Activated naive CD4-positive, alpha-beta T cell treated with anti-CD3 and anti-CD28 coated beads for 36 hours (primary cell): ENCODE measurements at regions not wholly inside any gene's neighbourhood (a gene's known extent, or its start where the extent isn't known, plus 50 kb on each side); places are given as distances from the start of the nearest gene placed in this dataset.

Experiments
- CTCF ChIA-PET: fragments of 350-600 bp; sonication (Branson Sonifier 250); formaldehyde crosslinking; loops from one replicate; lab custom pipeline; 2021; ENCODE audit warnings: antibody characterized with exemption; lab: Charles Lee
- DNase-seq: peaks from one replicate; pipeline ENCODE4 v3.0.0-alpha.2; 2020
- H3K27ac Mint-ChIP-seq: one replicate; pipeline ENCODE4 v1.8.0; 2021; ENCODE audit warnings: mild to moderate bottlenecking, mixed read lengths
- H3K27me3 Mint-ChIP-seq: one replicate; pipeline ENCODE4 v1.8.0; 2021; ENCODE audit warnings: low read depth, mixed read lengths
- H3K36me3 Mint-ChIP-seq: one replicate; pipeline ENCODE4 v1.8.0; 2021; ENCODE audit warnings: low read depth, mixed read lengths
- H3K4me1 Mint-ChIP-seq: one replicate; pipeline ENCODE4 v1.8.0; 2021; ENCODE audit warnings: low read depth, mixed read lengths
- H3K4me3 Mint-ChIP-seq: one replicate; pipeline ENCODE4 v1.8.0; 2021; ENCODE audit warnings: mild to moderate bottlenecking, moderate library complexity, mixed read lengths
- H3K9me3 Mint-ChIP-seq: one replicate; pipeline ENCODE4 v1.8.0; 2021; ENCODE audit warnings: mixed read lengths
- intact Hi-C: fragments of 100-400 bp; cut with micrococcal nuclease; formaldehyde crosslinking; loops from one replicate; pipeline ENCODE4 v1.15.1; 2023

- Mint-ChIP-seq H3K27ac (no peak overlapping the region), H3K9me3 (no peaks in the 10 kb centered on the region), H3K4me3 (no peak overlapping the region), H3K36me3 (no peaks in the 10 kb centered on the region), H3K27me3 (no peaks in the 10 kb centered on the region), H3K4me1 (no peaks in the 10 kb centered on the region)
- intact Hi-C loops = loop anchor here (5.0 kb wide), 1 partner anchor 1970 kb away; no protein-coding TSS in a partner anchor
- no peak for DNase-seq
- CTCF ChIA-PET = no interaction called here
Observed at GRCh38 chr12:74317741-74318140, 219.9 kb upstream of the ATXN7L3B start.

GRCh38 chr12:74319886-74320285 lies 217.7 kb upstream of the ATXN7L3B start:
- CTCF ChIA-PET = no interaction called here
- intact Hi-C loops = loop anchor here (5.0 kb wide), 1 partner anchor 1973 kb away; no protein-coding TSS in a partner anchor
- Mint-ChIP-seq H3K9me3 (no peaks in the 10 kb centered on the region), H3K27ac (no peak overlapping the region), H3K36me3 (no peaks in the 10 kb centered on the region), H3K27me3 (no peaks in the 10 kb centered on the region), H3K4me3 (no peak overlapping the region), H3K4me1 (no peaks in the 10 kb centered on the region)
- no peak for DNase-seq

GRCh38 chr12:74321381-74321780 lies 216.3 kb upstream of the ATXN7L3B start:
- no peak for DNase-seq
- no peaks in the 10 kb centered on the region for H3K9me3 Mint-ChIP-seq
- CTCF ChIA-PET = no interaction called here
- H3K36me3 Mint-ChIP-seq = no peaks in the 10 kb centered on the region
- intact Hi-C loops = no loop called here
- H3K27ac Mint-ChIP-seq = no peak overlapping the region
- H3K4me3 Mint-ChIP-seq = no peak overlapping the region
- no peaks in the 10 kb centered on the region for H3K27me3 Mint-ChIP-seq
- H3K4me1 Mint-ChIP-seq = no peaks in the 10 kb centered on the region

- Mint-ChIP-seq H3K9me3 (no peaks in the 10 kb centered on the region), H3K27ac (no peak overlapping the region), H3K4me1 (no peaks in the 10 kb centered on the region), H3K27me3 (no peaks in the 10 kb centered on the region), H3K36me3 (no peaks in the 10 kb centered on the region), H3K4me3 (no peak overlapping the region)
- DNase-seq = no peak
- CTCF ChIA-PET = no interaction called here
- intact Hi-C loops = no loop called here
Observed at GRCh38 chr12:74322792-74323191, 214.8 kb upstream of the ATXN7L3B start.

GRCh38 chr12:74328623-74329022 lies 209.0 kb upstream of the ATXN7L3B start:
- H3K9me3 Mint-ChIP-seq = no peaks in the 10 kb centered on the region
- H3K36me3 Mint-ChIP-seq = no peaks in the 10 kb centered on the region
- intact Hi-C loops = no loop called here
- no peak overlapping the region for H3K4me3 Mint-ChIP-seq
- DNase-seq = no peak
- CTCF ChIA-PET = no interaction called here
- no peaks in the 10 kb centered on the region for H3K27me3 Mint-ChIP-seq
- H3K4me1 Mint-ChIP-seq = no peaks in the 10 kb centered on the region
- no peak overlapping the region for H3K27ac Mint-ChIP-seq

- Mint-ChIP-seq H3K27me3 (no peaks in the 10 kb centered on the region), H3K4me3 (no peak overlapping the region), H3K9me3 (no peaks in the 10 kb centered on the region), H3K4me1 (no peaks in the 10 kb centered on the region), H3K27ac (no peak overlapping the region), H3K36me3 (no peaks in the 10 kb centered on the region)
- CTCF ChIA-PET = no interaction called here
- DNase-seq = no peak
- intact Hi-C loops = no loop called here
Observed at GRCh38 chr12:74334780-74335179, 202.9 kb upstream of the ATXN7L3B start.

GRCh38 chr12:74337951-74338350 lies 199.7 kb upstream of the ATXN7L3B start:
- CTCF ChIA-PET = interaction anchor here (0.5 kb wide), 1 partner anchor 20 kb away, joined by 3 read pairs; no protein-coding TSS in a partner anchor
- Mint-ChIP-seq H3K4me3 (no peak overlapping the region), H3K27me3 (no peaks in the 10 kb centered on the region), H3K36me3 (no peaks in the 10 kb centered on the region), H3K27ac (no peak overlapping the region), H3K9me3 (no peaks in the 10 kb centered on the region), H3K4me1 (no peaks in the 10 kb centered on the region)
- no peak for DNase-seq
- intact Hi-C loops = no loop called here

- CTCF ChIA-PET = no interaction called here
- Mint-ChIP-seq H3K27ac (no peak overlapping the region), H3K27me3 (no peaks in the 10 kb centered on the region), H3K4me1 (no peaks in the 10 kb centered on the region), H3K9me3 (no peaks in the 10 kb centered on the region), H3K4me3 (no peak overlapping the region), H3K36me3 (no peaks in the 10 kb centered on the region)
- intact Hi-C loops = no loop called here
- no peak for DNase-seq
Observed at GRCh38 chr12:74339211-74339610, 198.4 kb upstream of the ATXN7L3B start.

- no peak overlapping the region for H3K4me3 Mint-ChIP-seq
- no peak for DNase-seq
- H3K4me1 Mint-ChIP-seq = no peaks in the 10 kb centered on the region
- no peak overlapping the region for H3K27ac Mint-ChIP-seq
- peaks cover 1% of the 10 kb centered on the region for H3K9me3 Mint-ChIP-seq
- no peaks in the 10 kb centered on the region for H3K27me3 Mint-ChIP-seq
- intact Hi-C loops = loop anchor here (10.0 kb wide), 1 partner anchor 1785 kb away; no protein-coding TSS in a partner anchor
- no peaks in the 10 kb centered on the region for H3K36me3 Mint-ChIP-seq
- CTCF ChIA-PET = no interaction called here
Observed at GRCh38 chr12:74349925-74350324, 187.7 kb upstream of the ATXN7L3B start.

- DNase-seq = peak; percentile 43
Observed at GRCh38 chr12:74365178-74365964, 172.3 kb upstream of the ATXN7L3B start.

GRCh38 chr12:74370608-74371216 lies 166.9 kb upstream of the ATXN7L3B start:
- Mint-ChIP-seq H3K4me1 (no peaks in the 10 kb centered on the region), H3K4me3 (no peak overlapping the region), H3K27me3 (no peaks in the 10 kb centered on the region), H3K9me3 (no peaks in the 10 kb centered on the region), H3K36me3 (no peaks in the 10 kb centered on the region), H3K27ac (no peak overlapping the region)
- no peak for DNase-seq
- intact Hi-C loops = no loop called here
- CTCF ChIA-PET = no interaction called here

More at GRCh38 chr12:74365178-74365964, 172.3 kb upstream of the ATXN7L3B start:
- CTCF ChIA-PET = interaction anchor here (0.6 to 1.1 kb wide), 3 partner anchors 10 to 984 kb away, joined by 3 to 4 read pairs (median 3); no protein-coding TSS in a partner anchor
- Mint-ChIP-seq H3K27me3 (no peaks in the 10 kb centered on the region), H3K27ac (no peak overlapping the region), H3K9me3 (peaks cover 2% of the 10 kb centered on the region), H3K4me3 (no peak overlapping the region), H3K36me3 (no peaks in the 10 kb centered on the region), H3K4me1 (no peaks in the 10 kb centered on the region)
- intact Hi-C loops = no loop called here

- H3K4me3 Mint-ChIP-seq = no peak overlapping the region
- no peaks in the 10 kb centered on the region for H3K36me3 Mint-ChIP-seq
- H3K27ac Mint-ChIP-seq = no peak overlapping the region
- CTCF ChIA-PET = no interaction called here
- H3K27me3 Mint-ChIP-seq = no peaks in the 10 kb centered on the region
- no peak for DNase-seq
- no peaks in the 10 kb centered on the region for H3K4me1 Mint-ChIP-seq
- intact Hi-C loops = no loop called here
- no peaks in the 10 kb centered on the region for H3K9me3 Mint-ChIP-seq
Observed at GRCh38 chr12:74379114-74379513, 158.5 kb upstream of the ATXN7L3B start.

GRCh38 chr12:74381958-74382357 lies 155.7 kb upstream of the ATXN7L3B start:
- H3K36me3 Mint-ChIP-seq = no peaks in the 10 kb centered on the region
- H3K4me1 Mint-ChIP-seq = no peaks in the 10 kb centered on the region
- DNase-seq = no peak
- intact Hi-C loops = no loop called here
- H3K27ac Mint-ChIP-seq = no peak overlapping the region
- CTCF ChIA-PET = interaction anchor here (1.1 kb wide), 1 partner anchor 35 kb away, joined by 3 read pairs; no protein-coding TSS in a partner anchor
- no peak overlapping the region for H3K4me3 Mint-ChIP-seq
- H3K27me3 Mint-ChIP-seq = no peaks in the 10 kb centered on the region
- no peaks in the 10 kb centered on the region for H3K9me3 Mint-ChIP-seq
